GM12872 (cell line): ENCODE measurements at regions not wholly inside any gene's neighbourhood (a gene's known extent, or its start where the extent isn't known, plus 50 kb on each side); places are given as distances from the start of the nearest gene placed in this dataset.

Experiments
- TF ChIP-seq, protein P1 (sequence below): IDR thresholded peaks from 3 replicates; pipeline ENCODE4 v1.5.1; 2011; ENCODE audit warnings: low read depth, mild to moderate bottlenecking, low read length, moderate library complexity; ENCODE audit not compliant: insufficient read depth

DNA sequence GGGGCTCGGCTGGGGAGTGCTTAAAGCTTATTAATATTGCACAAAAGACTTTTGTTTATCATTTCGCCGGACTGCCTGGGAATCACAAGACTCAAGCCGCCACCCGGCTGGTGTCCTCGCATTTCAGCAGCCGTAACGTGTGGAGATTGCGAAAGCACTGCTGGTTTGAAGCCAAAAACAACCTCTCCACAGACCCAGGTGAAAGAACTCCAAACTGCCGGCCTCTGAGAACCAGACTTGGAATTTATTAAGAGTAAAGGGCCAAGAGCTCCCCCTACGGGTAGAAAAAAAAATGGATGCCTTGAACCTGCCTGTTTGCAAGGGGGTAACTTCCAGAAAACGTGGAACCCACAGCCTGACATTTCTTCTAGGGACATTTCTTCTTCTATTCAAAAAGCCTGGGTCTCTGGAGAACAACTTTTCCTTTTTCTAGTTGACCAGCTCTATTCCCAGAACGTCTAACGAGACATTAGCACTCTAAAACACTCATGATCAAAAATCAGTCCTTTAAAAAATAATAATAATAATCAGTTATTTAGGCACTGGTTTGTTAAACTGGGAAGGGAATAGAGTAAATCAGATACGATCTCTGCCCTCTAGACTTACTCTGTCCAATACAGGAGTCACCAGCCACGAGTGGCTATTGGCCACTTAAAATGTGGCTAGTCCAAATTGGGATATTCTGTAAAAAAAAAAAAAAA lies 216.3 kb downstream of the C1D start:
- TF ChIP-seq, protein P1, sequence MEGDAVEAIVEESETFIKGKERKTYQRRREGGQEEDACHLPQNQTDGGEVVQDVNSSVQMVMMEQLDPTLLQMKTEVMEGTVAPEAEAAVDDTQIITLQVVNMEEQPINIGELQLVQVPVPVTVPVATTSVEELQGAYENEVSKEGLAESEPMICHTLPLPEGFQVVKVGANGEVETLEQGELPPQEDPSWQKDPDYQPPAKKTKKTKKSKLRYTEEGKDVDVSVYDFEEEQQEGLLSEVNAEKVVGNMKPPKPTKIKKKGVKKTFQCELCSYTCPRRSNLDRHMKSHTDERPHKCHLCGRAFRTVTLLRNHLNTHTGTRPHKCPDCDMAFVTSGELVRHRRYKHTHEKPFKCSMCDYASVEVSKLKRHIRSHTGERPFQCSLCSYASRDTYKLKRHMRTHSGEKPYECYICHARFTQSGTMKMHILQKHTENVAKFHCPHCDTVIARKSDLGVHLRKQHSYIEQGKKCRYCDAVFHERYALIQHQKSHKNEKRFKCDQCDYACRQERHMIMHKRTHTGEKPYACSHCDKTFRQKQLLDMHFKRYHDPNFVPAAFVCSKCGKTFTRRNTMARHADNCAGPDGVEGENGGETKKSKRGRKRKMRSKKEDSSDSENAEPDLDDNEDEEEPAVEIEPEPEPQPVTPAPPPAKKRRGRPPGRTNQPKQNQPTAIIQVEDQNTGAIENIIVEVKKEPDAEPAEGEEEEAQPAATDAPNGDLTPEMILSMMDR: peak; percentile 81

DNA sequence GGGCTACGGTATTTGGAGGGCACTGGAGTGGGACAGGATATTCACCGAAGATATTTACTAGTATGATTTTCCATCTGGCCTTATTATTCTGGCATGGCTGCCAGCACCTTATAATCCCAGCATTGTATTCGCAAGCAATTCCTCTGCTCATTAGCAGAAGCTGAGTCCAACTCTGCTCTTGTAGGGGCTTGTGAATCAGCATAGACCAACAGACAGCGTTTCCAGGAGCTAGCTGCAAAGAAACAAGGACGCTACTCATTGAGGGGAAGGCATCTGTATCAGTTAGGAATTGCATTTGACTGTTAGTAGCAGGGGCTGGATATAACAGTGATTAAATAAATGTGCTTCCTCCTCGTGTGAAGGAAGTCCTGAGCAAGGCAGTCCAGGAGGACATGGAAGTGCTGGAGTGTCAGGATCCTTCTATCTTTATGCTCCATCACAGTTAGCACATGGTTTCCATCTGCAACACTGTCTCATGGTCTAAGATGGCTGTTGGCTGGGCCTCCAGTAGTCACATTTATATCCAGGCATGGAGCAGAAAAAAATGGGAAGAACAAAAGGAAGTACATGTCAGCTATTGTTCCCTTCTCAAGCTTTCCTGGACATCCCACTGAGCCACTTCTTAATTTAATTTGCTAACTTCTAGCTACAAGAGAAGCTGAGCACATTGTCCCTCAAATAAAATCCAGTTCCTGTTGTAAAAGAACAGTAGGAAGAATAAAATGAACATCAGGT lies 214.1 kb downstream of the C1D start:
- TF ChIP-seq, protein P1: no peak

DNA sequence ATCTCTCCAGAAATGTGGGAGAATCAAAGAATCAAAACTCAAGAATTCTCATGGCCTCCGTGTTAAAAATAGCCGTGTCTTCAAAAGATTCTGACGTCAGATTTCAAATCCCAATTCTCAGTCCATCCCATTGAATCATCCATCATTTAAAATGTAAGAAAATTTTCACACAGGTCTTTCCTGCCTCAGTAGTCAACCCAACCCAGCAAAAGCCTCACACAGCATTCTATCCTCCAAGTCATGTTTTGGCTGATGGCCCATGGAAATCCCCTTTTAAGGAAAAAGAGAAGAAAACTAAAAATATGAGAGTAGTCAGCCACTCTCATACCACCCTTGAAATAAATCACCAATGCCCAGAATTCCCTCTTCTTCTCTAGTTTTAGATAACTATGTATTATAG lies 211.8 kb downstream of the C1D start:
- TF ChIP-seq, protein P1: no peak

DNA sequence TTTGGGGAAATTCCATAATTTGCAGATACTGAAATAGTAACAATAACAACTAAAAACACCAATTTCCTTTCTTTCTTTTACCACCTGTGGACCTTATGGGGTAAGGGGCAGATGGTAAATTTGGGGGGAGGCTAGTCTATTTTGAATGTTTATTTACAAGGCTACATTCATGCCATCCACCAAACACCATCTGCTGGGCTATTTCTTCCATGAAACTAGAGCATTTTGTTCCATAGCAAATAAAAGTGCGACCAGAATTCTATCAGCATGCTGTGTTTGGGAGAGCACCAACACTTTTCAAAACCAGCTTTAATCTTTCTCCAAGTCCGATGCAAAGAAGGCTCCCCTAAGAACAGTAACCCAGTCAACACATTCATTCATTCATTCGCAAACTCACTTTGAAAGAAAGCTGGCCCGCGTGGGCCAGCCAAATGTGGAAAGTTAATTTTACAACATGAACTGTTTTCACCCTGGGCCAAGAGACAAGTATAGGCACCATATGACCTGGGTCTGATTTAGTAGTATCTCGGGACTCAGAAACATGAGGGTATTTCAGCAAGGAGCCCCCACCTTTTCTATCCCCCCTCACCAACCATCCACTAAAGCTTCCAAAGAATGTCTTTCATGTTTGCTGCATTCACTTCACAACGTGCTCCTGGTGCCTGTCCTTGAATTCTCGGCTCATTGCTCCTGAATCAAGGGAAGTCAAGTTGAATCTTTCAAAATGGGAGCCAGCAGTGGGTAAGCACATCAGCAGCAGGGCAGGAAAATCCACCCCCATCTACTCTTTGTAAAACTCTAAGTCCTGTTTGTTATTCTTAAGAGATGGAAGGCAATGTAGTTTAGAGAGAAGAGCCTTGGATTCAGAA lies 210.6 kb downstream of the C1D start:
- TF ChIP-seq, protein P1: no peak

DNA sequence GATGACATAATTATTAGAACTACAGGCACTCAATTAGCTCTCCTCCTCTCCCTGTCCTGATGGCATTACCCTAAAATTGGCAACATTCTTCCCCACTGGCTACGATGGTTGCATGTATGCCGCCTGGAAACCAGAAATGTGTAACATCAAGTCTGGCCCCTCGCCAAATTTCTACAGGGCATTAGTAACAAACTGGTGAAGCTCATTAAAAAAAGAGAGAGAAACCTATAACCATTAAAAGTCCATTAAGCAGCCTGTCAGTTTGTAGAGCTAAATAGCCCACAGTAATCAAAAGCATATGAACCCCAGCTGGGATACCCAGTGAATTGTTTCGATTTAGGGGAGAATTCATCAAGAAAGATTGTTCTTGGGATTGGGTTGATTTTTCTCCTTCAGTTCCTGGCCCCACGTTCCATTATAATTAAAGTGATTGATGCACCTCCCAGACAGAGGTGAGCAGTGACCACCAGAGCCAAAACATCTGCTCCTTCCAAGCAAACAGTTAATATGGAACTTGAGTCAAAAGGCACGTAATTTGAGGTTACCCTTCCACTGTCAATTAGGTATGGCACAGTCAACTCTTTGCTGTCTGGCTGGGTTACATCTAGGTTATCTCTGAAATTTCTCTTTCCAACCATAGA lies 208.6 kb downstream of the C1D start:
- TF ChIP-seq, protein P1: no peak

DNA sequence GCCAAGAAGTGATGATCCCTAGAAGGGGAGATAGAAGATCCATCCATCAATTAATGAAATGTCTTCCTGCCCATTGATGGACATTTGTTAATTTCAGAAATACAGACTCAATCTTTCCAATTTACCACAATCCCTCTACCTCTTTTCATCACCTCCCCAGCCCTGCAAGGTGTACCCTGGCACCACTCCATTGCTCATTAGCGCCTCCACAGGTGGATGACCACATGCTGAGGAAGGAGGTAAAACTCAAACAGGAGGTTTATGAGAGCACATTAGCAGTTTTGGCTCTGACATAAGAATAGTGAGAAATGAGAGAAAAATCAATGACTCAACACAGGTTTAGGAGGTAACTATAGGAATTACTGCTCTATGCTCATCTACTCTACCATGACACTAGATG lies 208.0 kb downstream of the C1D start:
- TF ChIP-seq, protein P1: peak; percentile 35; the same call in 1 of the 3 replicates

DNA sequence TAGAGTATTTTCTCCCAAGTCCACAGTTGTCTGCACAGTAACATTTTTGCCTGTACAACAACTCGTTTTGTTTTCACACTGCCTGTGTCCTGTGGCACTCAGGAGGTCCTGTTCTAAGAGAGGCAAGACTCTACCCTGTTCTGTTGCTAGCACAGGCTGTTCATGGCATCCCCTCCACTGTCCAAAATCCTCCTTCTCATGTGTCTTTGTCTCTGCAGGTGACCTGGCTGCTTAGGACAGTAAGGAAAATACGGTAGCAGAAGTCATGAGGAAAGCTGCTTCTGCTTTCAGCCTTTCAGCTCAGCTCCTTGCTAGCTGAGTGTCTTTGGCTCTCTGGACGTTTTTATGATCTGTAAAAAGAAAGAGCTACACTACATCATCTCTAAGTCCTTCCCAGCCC lies 205.9 kb downstream of the C1D start:
- TF ChIP-seq, protein P1: no peak
